K562 (cell line): ENCODE measurements at regions not wholly inside any gene's neighbourhood (a gene's known extent, or its start where the extent isn't known, plus 50 kb on each side); places are given as distances from the start of the nearest gene placed in this dataset.

ENCODE experiments used
- ATAC-seq: fragments of 200-7000 bp; cut with Tn5 transposase; 3 replicates; pipeline ENCODE4 v1.9.1; 2020; ENCODE audit warnings: moderate library complexity
- BruUV-seq: library from RNA; stranded (reverse); fragments of 400-500 nt; replicated peaks from 2 replicates; lab custom pipeline; 2021; lab: Mats Ljungman, UMichigan
- CTCF ChIA-PET: fragments of 300-600 bp; formaldehyde crosslinking; extraction: SDS; loops from one replicate; lab custom pipeline; 2021; ENCODE audit warnings: low intra/inter-chr PET ratio; lab: Yijun Ruan, JAX
- POLR2A ChIA-PET: fragments of 300-600, 350-650 bp; sonication (Branson Sonifier 250); formaldehyde crosslinking; extraction: SDS; loops from one replicate; lab custom pipeline; 2021; ENCODE audit warnings: antibody characterized with exemption, inconsistent platforms; lab: Yijun Ruan, JAX
- DNase-seq, 4 experiments: peaks; one replicate each; pipeline versions ENCODE4 v3.0.0 to v3.0.0-alpha.2; 2011 to 2018; ENCODE audit warnings: low spot score in 3 of 4, mixed read lengths in 3 of 4; ENCODE audit errors: extremely low read depth in 1 of 4
- FAIRE-seq: peaks from 2 replicates; lab custom pipeline; 2011; peaks lifted over from hg19 to GRCh38; lab: Jason Lieb, UNC
- H2AFZ ChIP-seq: 2 replicates; pipeline ENCODE4 v1.6.0; 2011; ENCODE audit warnings: low read depth, low read length, control low read depth, inconsistent platforms
- H3K27ac ChIP-seq: fragments of 200-600 bp; 3 replicates; pipeline ENCODE4 v1.8.0; 2011; ENCODE audit warnings: low read depth, mild to moderate bottlenecking, control low read depth, inconsistent platforms, low read length, moderate library complexity, mixed read lengths; ENCODE audit errors: extremely low read depth
- H3K27me3 ChIP-seq, 2 experiments: fragments of 300-600 bp in 1 of 2; 2 replicates in 1 of 2; 3 replicates in 1 of 2; pipeline versions ENCODE4 v1.6.0 to v1.8.0; 2011; ENCODE audit warnings: inconsistent platforms in 2 of 2, low read length in 2 of 2, mild to moderate bottlenecking in 1 of 2, mixed read lengths in 1 of 2, moderate library complexity in 1 of 2; ENCODE audit not compliant: control insufficient read depth in 2 of 2, insufficient read depth in 2 of 2
- H3K36me3 ChIP-seq: fragments of 300-600 bp; 3 replicates; pipeline ENCODE4 v1.8.0; 2011; ENCODE audit warnings: mild to moderate bottlenecking, low read length, inconsistent platforms; ENCODE audit not compliant: control insufficient read depth, insufficient read depth
- H3K4me1 ChIP-seq, 2 experiments: fragments of 200-600 bp in 1 of 2; replicated peaks in 1 of 2; 2 replicates in 1 of 2; 3 replicates in 1 of 2; pipeline versions ENCODE4 v1.5.1 to v1.8.0; 2011; ENCODE audit warnings: inconsistent platforms in 2 of 2, low read length in 2 of 2, mild to moderate bottlenecking in 1 of 2, mixed read lengths in 1 of 2, moderate library complexity in 1 of 2; ENCODE audit not compliant: control insufficient read depth in 2 of 2, insufficient read depth in 2 of 2
- H3K4me2 ChIP-seq: 2 replicates; pipeline ENCODE4 v1.6.1; 2011; ENCODE audit warnings: low read length, control low read depth, inconsistent platforms, mixed read lengths; ENCODE audit not compliant: insufficient read depth
- H3K4me3 ChIP-seq: fragments of 200-600 bp; sonication (generic), shearing (Covaris generic); 2 replicates; pipeline ENCODE4 v1.5.1; 2016; ENCODE audit warnings: control low read depth, inconsistent platforms
- H3K79me2 ChIP-seq: fragments of 200-600 bp; 3 replicates; pipeline ENCODE4 v1.8.0; 2011; ENCODE audit warnings: low read length, inconsistent platforms; ENCODE audit not compliant: control insufficient read depth, insufficient read depth
- H3K9ac ChIP-seq, 2 experiments: 2 replicates each; pipeline versions ENCODE4 v1.6.0 to v1.6.1; 2011; ENCODE audit warnings: low read depth in 2 of 2, low read length in 2 of 2, control low read depth in 1 of 2, inconsistent platforms in 1 of 2, mild to moderate bottlenecking in 1 of 2, mixed read lengths in 1 of 2; ENCODE audit not compliant: insufficient read depth in 1 of 2
- H3K9me1 ChIP-seq: one replicate; pipeline ENCODE4 v1.6.0; 2011; ENCODE audit warnings: inconsistent platforms, mild to moderate bottlenecking, low read length, moderate library complexity; ENCODE audit not compliant: control insufficient read depth, insufficient read depth
- H3K9me3 ChIP-seq: replicated peaks from 2 replicates; pipeline ENCODE4 v1.5.1; 2011; ENCODE audit warnings: low read depth, low read length, inconsistent platforms; ENCODE audit not compliant: control insufficient read depth, insufficient read depth
- H4K20me1 ChIP-seq: replicated peaks from 2 replicates; pipeline ENCODE4 v1.6.1; 2011; ENCODE audit warnings: low read length, inconsistent platforms, mixed read lengths; ENCODE audit not compliant: control insufficient read depth, insufficient read depth
- CREM ChIP-seq: IDR thresholded peaks from 2 replicates; pipeline ENCODE4 v1.6.1; 2014; ENCODE audit warnings: antibody characterized with exemption, low read depth
- CSDE1 ChIP-seq, 2 experiments: fragments of 450-650 bp; IDR thresholded peaks; 2 replicates each; pipeline ENCODE4 v1.6.1; 2016; ENCODE audit warnings: mild to moderate bottlenecking in 1 of 2
- ERF ChIP-seq: fragments of 450-650 bp; formaldehyde crosslinking; IDR thresholded peaks from 2 replicates; pipeline ENCODE4 v1.4.0; 2020; ENCODE audit warnings: mild to moderate bottlenecking, mixed read lengths
- MEIS2 ChIP-seq: fragments of 450-650 bp; IDR thresholded peaks from 2 replicates; pipeline ENCODE4 v1.6.1; 2014; ENCODE audit warnings: mild to moderate bottlenecking; ENCODE audit not compliant: partially characterized antibody
- MLX ChIP-seq, 2 experiments: fragments of 450-650 bp in 1 of 2; sonication (generic) in 1 of 2; formaldehyde crosslinking; conservative IDR thresholded peaks; 2 replicates each; pipeline versions ENCODE4 v1.4.0 to v1.8.1; 2020 to 2022; ENCODE audit warnings: mild to moderate bottlenecking in 1 of 2, missing genetic modification reagents in 1 of 2
- NFIC ChIP-seq: fragments of 450-650 bp; IDR thresholded peaks from 2 replicates; pipeline ENCODE4 v1.6.1; 2017; ENCODE audit warnings: mild to moderate bottlenecking, inconsistent platforms
- NFIX ChIP-seq: fragments of 250-450 bp; sonication (Bioruptor Pico); IDR thresholded peaks from 2 replicates; pipeline ENCODE4 v1.4.0; 2020; ENCODE audit warnings: low read depth, mild to moderate bottlenecking, moderate library complexity
- SMAD1 ChIP-seq: fragments of 150-350 bp; IDR thresholded peaks from 2 replicates; pipeline ENCODE4 v1.6.1; 2014; ENCODE audit warnings: low read length, low read depth; ENCODE audit not compliant: partially characterized antibody
- SPI1 ChIP-seq: IDR thresholded peaks from 2 replicates; pipeline ENCODE4 v1.6.1; 2011; ENCODE audit warnings: low read depth, low read length, control low read depth, borderline replicate concordance
- SRSF3 ChIP-seq: fragments of 200-400 bp; formaldehyde crosslinking; IDR thresholded peaks from 2 replicates; pipeline ENCODE4 v1.6.1; 2016; ENCODE audit warnings: mild to moderate bottlenecking, low read length, moderate library complexity; ENCODE audit not compliant: insufficient read depth
- ZFPM2 ChIP-seq: fragments of 250-450 bp; sonication (Bioruptor Pico); IDR thresholded peaks from 2 replicates; pipeline ENCODE4 v1.5.1; 2022; ENCODE audit warnings: mild to moderate bottlenecking
- ZSCAN32 ChIP-seq: fragments of 450-650 bp; formaldehyde crosslinking; IDR thresholded peaks from 2 replicates; pipeline ENCODE4 v1.4.0; 2020; ENCODE audit warnings: mild to moderate bottlenecking, moderate library complexity
- WGBS: fragments of 100-300 bp; shearing (Covaris generic); methylation state at CpG from one replicate; pipeline ENCODE4 v1.1.6; 2016; ENCODE audit warnings: low coverage, mixed read lengths; ENCODE audit not compliant: insufficient coverage; ENCODE audit errors: missing lambda C conversion rate; 5-methylcytosine and 5-hydroxymethylcytosine counted together
- in situ Hi-C: fragments of 300-500 bp; cut with MboI; formaldehyde crosslinking; loops from 4 replicates; pipeline ENCODE4 v1.15.0; 2018; ENCODE audit warnings: inconsistent platforms, mixed read lengths
- intact Hi-C: fragments of 100-400 bp; cut with micrococcal nuclease; formaldehyde crosslinking; loops from 2 replicates; pipeline ENCODE4 v1.14.2; 2022

- Histone ChIP-seq H2AFZ (no peak overlapping the region), H3K9me1 (no peaks in the 10 kb centered on the region), H3K9me3 (no peaks in the 10 kb centered on the region), H3K79me2 (no peaks in the 10 kb centered on the region), H3K4me1 (no peaks in the 10 kb centered on the region), H3K4me3 (no peak overlapping the region), H3K9ac (no peak overlapping the region), H3K27me3 (peaks cover 21 to 32% of the 10 kb centered on the region in 2 experiments; a peak in 3 of 5 replicates), H3K27ac (no peak overlapping the region), H3K36me3 (no peaks in the 10 kb centered on the region), H3K4me2 (no peak overlapping the region), H4K20me1 (0 out of 2 replicates have a peak, but pooled peaks cover 4% of the 10 kb centered on the region)
- ATAC-seq: no peak
- peak; percentile 65 for FAIRE-seq
- in situ Hi-C loops (no loop called here), intact Hi-C loops (no loop called here)
- TF ChIP-seq ZFPM2 (no peak), ERF (CRISPR knock-in tag) (no peak), SMAD1 (peak; percentile 75), NFIX (peak; percentile 92), CSDE1 (IDR thresholded peaks at IDR 0.05) (no peak), NFIC (peak; percentile 99)
- POLR2A ChIA-PET: interaction anchor here (0.6 kb wide), 1 partner anchor 32 kb away, joined by 3 read pairs; no protein-coding TSS in a partner anchor
- 0% methylated on average over 4 of the region's 4 CpGs for WGBS
- CTCF ChIA-PET: no interaction called here
- DNase-seq: peak in 3 of 4 experiments; percentile 25 to 37 (median 32)
- BruUV-seq: no TSS peak
Observed at GRCh38 chr7:153087498-153087897, 327.9 kb downstream of the ACTR3B start.

- H2AFZ ChIP-seq: no peak overlapping the region
- no peaks in the 10 kb centered on the region for H3K79me2 ChIP-seq
- no peak overlapping the region for H3K4me3 ChIP-seq
- FAIRE-seq (no peak), DNase-seq (no peak), ATAC-seq (no peak)
- 0 out of 2 replicates have a peak, but pooled peaks cover 4% of the 10 kb centered on the region for H4K20me1 ChIP-seq
- intact Hi-C loops: no loop called here
- CTCF ChIA-PET: no interaction called here
- H3K27ac ChIP-seq: no peak overlapping the region
- H3K9ac ChIP-seq: no peak overlapping the region
- H3K4me2 ChIP-seq: no peak overlapping the region
- peaks cover 20 to 26% of the 10 kb centered on the region in 2 experiments; a peak in 3 of 5 replicates for H3K27me3 ChIP-seq
- POLR2A ChIA-PET: no interaction called here
- no peaks in the 10 kb centered on the region for H3K36me3 ChIP-seq
- in situ Hi-C loops: no loop called here
- no TSS peak for BruUV-seq
- no peaks in the 10 kb centered on the region for H3K9me3 ChIP-seq
- no peak for TF ChIP-seq MLX (CRISPR knock-in tag; conservative IDR thresholded peaks at IDR 0.05)
- 0 out of 2 replicates have a peak, but pooled peaks have one; percentile 5 for TF ChIP-seq CREM
- no peak for TF ChIP-seq SRSF3
- TF ChIP-seq ZSCAN32 (CRISPR knock-in tag): no peak
- TF ChIP-seq SPI1: peak; percentile 78
- TF ChIP-seq MEIS2: peak; percentile 38
- TF ChIP-seq, all 486 proteins: peak for 3
- 1% methylated on average over 5 of the region's 5 CpGs for WGBS
- Histone ChIP-seq H3K9me1 (no peaks in the 10 kb centered on the region), H3K4me1 (no peaks in the 10 kb centered on the region)
Observed at GRCh38 chr7:153088601-153089000, 329.0 kb downstream of the ACTR3B start.
